ENCODE measurements at regions not wholly inside any gene's neighbourhood (a gene's known extent, or its start where the extent isn't known, plus 50 kb on each side); places are given as distances from the start of the nearest gene placed in this dataset.

DNA sequence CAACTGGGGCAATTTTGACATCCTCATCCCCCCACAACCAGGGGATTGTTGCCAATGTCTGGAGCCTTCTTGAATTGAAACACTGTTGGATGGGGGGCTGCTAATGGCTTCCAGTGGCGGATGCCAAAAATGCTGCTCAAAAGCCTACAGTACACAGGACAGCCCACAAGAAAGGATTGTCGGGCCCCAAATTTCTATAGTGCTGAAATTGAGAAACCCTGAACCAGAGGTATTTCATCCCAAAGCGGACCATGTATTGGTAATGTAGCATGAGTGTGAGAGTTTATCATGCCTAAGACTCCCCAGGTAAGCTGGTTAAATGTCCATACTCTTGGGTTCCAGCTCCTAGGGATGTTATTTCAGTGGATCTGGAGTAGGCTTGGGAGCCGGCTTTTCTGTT, 544.0 kb downstream of the BCL11B start:
- no peak overlapping the region for H3K4me2 ChIP-seq
- H3K9me3 ChIP-seq: no peaks in the 10 kb centered on the region
- ChIA-PET POLR2A (no interaction called here), CTCF (no interaction called here)
- H3K27ac ChIP-seq (ENCODE audit: low read depth in 2 of 2, low read length in 1 of 2): no peak overlapping the region
- TF ChIP-seq ZBTB33 (IDR thresholded peaks at IDR 0.05; ENCODE audit: borderline replicate concordance, low read depth): no peak
- TF ChIP-seq EZH2phosphoT487 (IDR thresholded peaks at IDR 0.05; ENCODE audit: borderline replicate concordance, low read depth): no peak
- TF ChIP-seq GATA2 (CRISPR knock-in tag; IDR thresholded peaks at IDR 0.05): no peak
- no peak for TF ChIP-seq SMC3 (IDR thresholded peaks at IDR 0.05; ENCODE audit: low read depth, low read length)
- no peak for TF ChIP-seq RXRA (IDR thresholded peaks at IDR 0.05; ENCODE audit: borderline replicate concordance, low read depth)
- TF ChIP-seq NRF1 (IDR thresholded peaks at IDR 0.05; ENCODE audit: low read depth, low read length): no peak
- no peak for TF ChIP-seq FOSL2 (IDR thresholded peaks at IDR 0.05; ENCODE audit: borderline replicate concordance, low read depth)
- TF ChIP-seq ELF1 (IDR thresholded peaks at IDR 0.05): no peak
- TF ChIP-seq, protein P1, sequence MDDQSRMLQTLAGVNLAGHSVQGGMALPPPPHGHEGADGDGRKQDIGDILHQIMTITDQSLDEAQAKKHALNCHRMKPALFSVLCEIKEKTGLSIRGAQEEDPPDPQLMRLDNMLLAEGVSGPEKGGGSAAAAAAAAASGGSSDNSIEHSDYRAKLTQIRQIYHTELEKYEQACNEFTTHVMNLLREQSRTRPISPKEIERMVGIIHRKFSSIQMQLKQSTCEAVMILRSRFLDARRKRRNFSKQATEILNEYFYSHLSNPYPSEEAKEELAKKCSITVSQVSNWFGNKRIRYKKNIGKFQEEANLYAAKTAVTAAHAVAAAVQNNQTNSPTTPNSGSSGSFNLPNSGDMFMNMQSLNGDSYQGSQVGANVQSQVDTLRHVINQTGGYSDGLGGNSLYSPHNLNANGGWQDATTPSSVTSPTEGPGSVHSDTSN (IDR thresholded peaks at IDR 0.05): no peak
- WGBS (ENCODE audit: low lambda C conversion rate): 4% methylated on average over 4 of the region's 4 CpGs
- no peaks in the 10 kb centered on the region for H3K79me2 ChIP-seq (ENCODE audit: insufficient read depth)
- H3K4me3 ChIP-seq (ENCODE audit: low read depth in 2 of 2, low read length in 1 of 2): no peak overlapping the region
- no peak overlapping the region for H3K9ac ChIP-seq
- H3K36me3 ChIP-seq (replicated peaks in 1 of 2; ENCODE audit: control insufficient read depth in 1 of 2, insufficient read depth in 2 of 2, low read length in 1 of 2): no peaks in the 10 kb centered on the region
- H2AFZ ChIP-seq (ENCODE audit: low read depth): no peak overlapping the region
- H4K20me1 ChIP-seq (ENCODE audit: insufficient read depth): no peaks in the 10 kb centered on the region
- H3K9me2 ChIP-seq: no peaks in the 10 kb centered on the region
- DNase-seq: no peak
- no peaks in the 10 kb centered on the region for H3K27me3 ChIP-seq (ENCODE audit: insufficient read depth)
- H3K4me1 ChIP-seq (ENCODE audit: control insufficient read depth in 1 of 2, insufficient read depth in 2 of 2, low read depth in 1 of 2, low read length in 1 of 2): no peaks in the 10 kb centered on the region
- no peaks in the 10 kb centered on the region for H3F3A ChIP-seq (replicated peaks; ENCODE audit: insufficient read depth)

DNA sequence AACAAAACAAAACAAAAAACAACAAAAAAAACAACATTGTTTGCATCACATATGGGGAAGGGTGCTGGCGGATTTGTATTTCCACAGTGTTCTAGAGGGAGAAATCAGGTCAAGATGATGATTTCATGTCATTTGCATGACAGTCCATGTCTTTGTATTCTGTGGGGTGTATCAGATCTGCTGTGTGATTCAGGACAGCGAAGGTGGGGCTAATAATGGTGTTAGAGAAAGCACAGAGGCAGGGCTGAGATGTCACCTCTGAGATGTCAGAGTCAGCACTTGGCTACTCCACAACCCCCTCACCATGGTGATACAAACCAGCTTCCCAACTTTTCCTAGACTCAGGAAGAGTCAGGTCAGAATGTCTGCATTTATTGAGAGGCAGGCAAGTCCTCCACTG, 543.2 kb downstream of the BCL11B start:
- H3K79me2 ChIP-seq (ENCODE audit: insufficient read depth): no peaks in the 10 kb centered on the region
- H3K27ac ChIP-seq (ENCODE audit: low read depth in 2 of 2, low read length in 1 of 2): no peak overlapping the region
- ChIA-PET POLR2A (no interaction called here), CTCF (no interaction called here)
- DNase-seq: no peak
- no peaks in the 10 kb centered on the region for H3K9me3 ChIP-seq
- no peak overlapping the region for H3K4me3 ChIP-seq (ENCODE audit: low read depth in 2 of 2, low read length in 1 of 2)
- H3K9me2 ChIP-seq: no peaks in the 10 kb centered on the region
- H3K27me3 ChIP-seq (ENCODE audit: insufficient read depth): no peaks in the 10 kb centered on the region
- no peaks in the 10 kb centered on the region for H3K36me3 ChIP-seq (replicated peaks in 1 of 2; ENCODE audit: control insufficient read depth in 1 of 2, insufficient read depth in 2 of 2, low read length in 1 of 2)
- no peaks in the 10 kb centered on the region for H3F3A ChIP-seq (replicated peaks; ENCODE audit: insufficient read depth)
- no peaks in the 10 kb centered on the region for H3K4me1 ChIP-seq (ENCODE audit: control insufficient read depth in 1 of 2, insufficient read depth in 2 of 2, low read depth in 1 of 2, low read length in 1 of 2)
- 5% methylated on average over 2 of the region's 2 CpGs for WGBS (ENCODE audit: low lambda C conversion rate)
- H3K4me2 ChIP-seq: no peak overlapping the region
- no peaks in the 10 kb centered on the region for H4K20me1 ChIP-seq (ENCODE audit: insufficient read depth)
- no peak overlapping the region for H3K9ac ChIP-seq
- H2AFZ ChIP-seq (ENCODE audit: low read depth): no peak overlapping the region
- TF ChIP-seq MXI1 (IDR thresholded peaks at IDR 0.05; ENCODE audit: low read depth, low read length): no peak
- no peak for TF ChIP-seq GABPA (IDR thresholded peaks at IDR 0.05; ENCODE audit: low read depth)
- TF ChIP-seq, protein P1 (IDR thresholded peaks at IDR 0.05): no peak
- TF ChIP-seq TAF1 (IDR thresholded peaks at IDR 0.05; ENCODE audit: borderline replicate concordance, low read depth, low read length): no peak
- no peak for TF ChIP-seq NRF1 (IDR thresholded peaks at IDR 0.05; ENCODE audit: low read depth, low read length)
- TF ChIP-seq CTCF (IDR thresholded peaks at IDR 0.05): no peak
- no peak for TF ChIP-seq RCOR1 (IDR thresholded peaks at IDR 0.05; ENCODE audit: low read length)
- no peak for TF ChIP-seq RXRA (IDR thresholded peaks at IDR 0.05; ENCODE audit: borderline replicate concordance, low read depth)
- TF ChIP-seq JUND (IDR thresholded peaks at IDR 0.05): no peak
- TF ChIP-seq, protein P2, sequence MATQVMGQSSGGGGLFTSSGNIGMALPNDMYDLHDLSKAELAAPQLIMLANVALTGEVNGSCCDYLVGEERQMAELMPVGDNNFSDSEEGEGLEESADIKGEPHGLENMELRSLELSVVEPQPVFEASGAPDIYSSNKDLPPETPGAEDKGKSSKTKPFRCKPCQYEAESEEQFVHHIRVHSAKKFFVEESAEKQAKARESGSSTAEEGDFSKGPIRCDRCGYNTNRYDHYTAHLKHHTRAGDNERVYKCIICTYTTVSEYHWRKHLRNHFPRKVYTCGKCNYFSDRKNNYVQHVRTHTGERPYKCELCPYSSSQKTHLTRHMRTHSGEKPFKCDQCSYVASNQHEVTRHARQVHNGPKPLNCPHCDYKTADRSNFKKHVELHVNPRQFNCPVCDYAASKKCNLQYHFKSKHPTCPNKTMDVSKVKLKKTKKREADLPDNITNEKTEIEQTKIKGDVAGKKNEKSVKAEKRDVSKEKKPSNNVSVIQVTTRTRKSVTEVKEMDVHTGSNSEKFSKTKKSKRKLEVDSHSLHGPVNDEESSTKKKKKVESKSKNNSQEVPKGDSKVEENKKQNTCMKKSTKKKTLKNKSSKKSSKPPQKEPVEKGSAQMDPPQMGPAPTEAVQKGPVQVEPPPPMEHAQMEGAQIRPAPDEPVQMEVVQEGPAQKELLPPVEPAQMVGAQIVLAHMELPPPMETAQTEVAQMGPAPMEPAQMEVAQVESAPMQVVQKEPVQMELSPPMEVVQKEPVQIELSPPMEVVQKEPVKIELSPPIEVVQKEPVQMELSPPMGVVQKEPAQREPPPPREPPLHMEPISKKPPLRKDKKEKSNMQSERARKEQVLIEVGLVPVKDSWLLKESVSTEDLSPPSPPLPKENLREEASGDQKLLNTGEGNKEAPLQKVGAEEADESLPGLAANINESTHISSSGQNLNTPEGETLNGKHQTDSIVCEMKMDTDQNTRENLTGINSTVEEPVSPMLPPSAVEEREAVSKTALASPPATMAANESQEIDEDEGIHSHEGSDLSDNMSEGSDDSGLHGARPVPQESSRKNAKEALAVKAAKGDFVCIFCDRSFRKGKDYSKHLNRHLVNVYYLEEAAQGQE (IDR thresholded peaks at IDR 0.05; ENCODE audit: low read depth, low read length): no peak
- TF ChIP-seq, protein P3, sequence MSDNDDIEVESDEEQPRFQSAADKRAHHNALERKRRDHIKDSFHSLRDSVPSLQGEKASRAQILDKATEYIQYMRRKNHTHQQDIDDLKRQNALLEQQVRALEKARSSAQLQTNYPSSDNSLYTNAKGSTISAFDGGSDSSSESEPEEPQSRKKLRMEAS (IDR thresholded peaks at IDR 0.05; ENCODE audit: low read depth): no peak
- no peak for TF ChIP-seq FOXM1 (IDR thresholded peaks at IDR 0.05; ENCODE audit: low read depth)
- TF ChIP-seq FOSL2 (IDR thresholded peaks at IDR 0.05; ENCODE audit: borderline replicate concordance, low read depth): no peak

Data from SK-N-SH (cell line).